AG09319 (cell line): ENCODE measurements at regions not wholly inside any gene's neighbourhood (a gene's known extent, or its start where the extent isn't known, plus 50 kb on each side); places are given as distances from the start of the nearest gene placed in this dataset.
A peak's percentile ranks its signal among the peaks of the same experiment; 100 is the strongest.

Source experiments
- DNase-seq: peaks from one replicate; pipeline ENCODE4 v3.0.0-alpha.2; 2010; ENCODE audit warnings: low read depth; ENCODE audit errors: extremely low read depth
- TF ChIP-seq, protein P1 (sequence below): IDR thresholded peaks from 2 replicates; pipeline ENCODE4 v1.5.1; 2011; ENCODE audit warnings: low read depth, mild to moderate bottlenecking, inconsistent platforms, low read length, moderate library complexity

GRCh38 chr20:63064310-63064709 is 57.5 kb upstream of the BHLHE23 start:
- DNase-seq = no peak
- TF ChIP-seq, protein P1, sequence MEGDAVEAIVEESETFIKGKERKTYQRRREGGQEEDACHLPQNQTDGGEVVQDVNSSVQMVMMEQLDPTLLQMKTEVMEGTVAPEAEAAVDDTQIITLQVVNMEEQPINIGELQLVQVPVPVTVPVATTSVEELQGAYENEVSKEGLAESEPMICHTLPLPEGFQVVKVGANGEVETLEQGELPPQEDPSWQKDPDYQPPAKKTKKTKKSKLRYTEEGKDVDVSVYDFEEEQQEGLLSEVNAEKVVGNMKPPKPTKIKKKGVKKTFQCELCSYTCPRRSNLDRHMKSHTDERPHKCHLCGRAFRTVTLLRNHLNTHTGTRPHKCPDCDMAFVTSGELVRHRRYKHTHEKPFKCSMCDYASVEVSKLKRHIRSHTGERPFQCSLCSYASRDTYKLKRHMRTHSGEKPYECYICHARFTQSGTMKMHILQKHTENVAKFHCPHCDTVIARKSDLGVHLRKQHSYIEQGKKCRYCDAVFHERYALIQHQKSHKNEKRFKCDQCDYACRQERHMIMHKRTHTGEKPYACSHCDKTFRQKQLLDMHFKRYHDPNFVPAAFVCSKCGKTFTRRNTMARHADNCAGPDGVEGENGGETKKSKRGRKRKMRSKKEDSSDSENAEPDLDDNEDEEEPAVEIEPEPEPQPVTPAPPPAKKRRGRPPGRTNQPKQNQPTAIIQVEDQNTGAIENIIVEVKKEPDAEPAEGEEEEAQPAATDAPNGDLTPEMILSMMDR = no peak

GRCh38 chr20:63062188-63063140 is 55.7 kb upstream of the BHLHE23 start:
- TF ChIP-seq, protein P1 = no peak

DNA sequence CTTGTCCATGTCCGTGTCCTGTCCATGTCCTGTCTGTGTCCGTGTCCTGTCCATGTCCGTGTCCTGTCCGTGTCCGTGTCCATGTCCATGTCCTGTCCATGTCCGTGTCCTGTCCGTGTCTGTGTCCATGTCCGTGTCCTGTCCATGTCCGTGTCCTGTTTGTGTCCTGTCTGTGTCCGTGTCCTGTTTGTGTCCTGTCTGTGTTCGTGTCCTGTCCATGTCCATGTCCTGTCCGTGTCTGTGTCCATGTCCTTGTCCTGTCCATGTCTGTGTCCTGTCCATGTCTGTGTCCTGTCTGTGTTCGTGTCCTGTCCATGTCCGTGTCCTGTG is 55.0 kb upstream of the BHLHE23 start:
- TF ChIP-seq, protein P1 = no peak
- no peak for DNase-seq

More at GRCh38 chr20:63062188-63063140, 55.7 kb upstream of the BHLHE23 start:
- no peak for DNase-seq

DNA sequence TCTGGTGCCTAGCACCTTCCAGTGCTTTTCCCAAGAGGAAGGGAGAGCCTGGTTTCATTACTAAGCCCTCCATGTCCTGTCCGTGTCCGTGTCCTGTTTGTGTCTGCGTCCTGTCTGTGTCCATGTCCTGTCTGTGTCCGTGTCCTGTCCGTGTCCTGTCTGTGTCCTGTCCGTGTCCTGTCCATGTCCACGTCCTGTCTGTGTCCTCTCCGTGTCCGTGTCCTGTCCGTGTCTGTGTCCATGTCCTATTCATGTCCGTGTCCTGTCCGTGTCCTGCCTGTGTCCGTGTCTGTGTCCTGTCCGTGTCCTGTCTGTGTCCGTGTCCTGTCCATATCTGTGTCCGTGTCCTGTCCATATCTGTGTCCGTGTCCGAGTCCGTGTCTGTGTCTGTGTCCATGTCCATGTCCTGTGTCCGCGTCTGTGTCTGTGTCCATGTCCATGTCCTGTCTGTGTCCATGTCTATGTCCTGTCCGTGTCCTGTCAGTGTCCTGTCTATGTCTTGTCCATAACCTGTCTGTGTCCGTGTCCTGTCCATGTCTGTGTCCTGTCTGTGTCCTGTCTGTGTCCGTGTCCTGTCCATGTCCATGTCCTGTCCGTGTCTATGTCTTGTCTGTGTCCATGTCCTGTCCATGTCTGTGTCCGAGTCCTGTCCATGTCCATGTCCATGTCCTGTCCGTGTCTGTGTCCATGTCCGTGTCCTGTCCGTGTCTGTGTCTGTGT is 54.4 kb upstream of the BHLHE23 start:
- no peak for DNase-seq
- TF ChIP-seq, protein P1 = no peak

GRCh38 chr20:63060057-63060991 is 53.6 kb upstream of the BHLHE23 start:
- TF ChIP-seq, protein P1 = no peak
- peak; percentile 19 for DNase-seq

- no peak for DNase-seq
- TF ChIP-seq, protein P1 = no peak
These were observed 52.9 kb upstream of the BHLHE23 start for GRCh38 chr20:63059684-63060056.
